ENCODE measurements at regions not wholly inside any gene's neighbourhood (a gene's known extent, or its start where the extent isn't known, plus 50 kb on each side); places are given as distances from the start of the nearest gene placed in this dataset.
"Not testable (repeated sequence)": the region's sequence is repeated elsewhere in the genome, so short reads cannot be mapped to it uniquely, and the experiment has no call there.

DNA sequence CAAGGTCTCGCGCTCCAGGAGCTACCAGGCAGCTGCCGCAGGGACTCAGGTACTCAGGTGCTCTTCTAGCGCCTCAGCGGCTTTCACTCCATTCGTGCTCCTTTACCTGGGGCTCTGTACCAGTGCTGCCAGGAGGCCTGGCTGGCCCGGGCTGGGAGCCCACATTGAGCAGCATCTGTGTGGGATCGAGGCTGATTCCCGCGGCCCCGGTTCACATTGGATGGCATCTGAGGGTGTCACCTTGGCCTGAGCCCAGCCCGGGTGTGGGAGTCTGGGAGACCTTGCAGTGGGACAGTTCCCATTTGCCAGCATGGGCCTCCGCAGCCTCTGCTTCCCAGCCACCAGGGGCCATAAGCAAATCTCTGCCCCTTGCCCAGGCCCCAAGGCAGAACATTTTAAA, 96.9 kb downstream of the NPIPB11 start:
- DNase-seq, result not testable (repeated sequence)

DNA sequence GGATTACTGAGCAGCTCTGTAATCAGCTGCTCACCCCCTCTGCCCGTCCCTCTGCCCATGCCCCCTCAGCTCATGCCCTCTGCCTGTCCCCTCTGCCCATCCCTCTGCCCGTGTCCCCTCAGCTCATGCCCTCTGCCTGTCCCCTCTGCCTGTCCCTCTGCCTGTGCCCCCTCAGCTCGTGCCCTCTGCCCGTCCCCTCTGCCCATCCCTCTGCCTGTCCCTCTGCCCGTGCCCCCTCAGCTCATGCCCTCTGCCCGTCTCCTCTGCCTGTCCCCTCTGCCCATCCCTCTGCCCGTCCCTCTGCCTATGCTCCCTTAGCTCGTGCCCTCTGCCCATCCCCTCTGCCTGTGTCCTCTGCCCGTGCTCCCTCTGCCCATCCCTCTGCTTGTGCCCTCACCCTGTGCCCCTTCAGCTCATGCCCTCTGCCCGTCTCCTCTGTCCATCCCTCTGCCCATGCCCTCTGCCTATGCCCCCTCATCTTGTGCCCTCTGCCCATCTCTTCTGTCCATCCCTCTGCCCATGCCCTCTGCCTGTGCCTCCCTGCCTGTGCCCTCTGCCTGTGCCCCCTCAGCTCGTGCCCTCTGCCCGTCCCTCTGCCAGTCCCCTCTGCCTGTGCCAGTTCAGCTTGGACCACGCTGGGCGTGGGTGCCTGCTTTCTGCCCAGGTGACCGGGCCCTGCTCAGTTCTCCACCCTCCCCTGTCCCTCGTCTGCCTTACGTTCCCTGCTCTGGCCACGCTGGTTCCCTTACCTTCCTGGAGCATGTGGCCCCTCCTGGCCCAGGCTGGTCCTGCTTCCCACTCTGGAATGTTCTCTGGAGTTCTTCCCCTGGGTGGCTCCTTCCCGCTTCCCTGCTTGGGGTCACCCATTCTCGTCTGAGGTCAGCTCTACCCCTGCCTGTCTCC, 97.6 kb downstream of the NPIPB11 start:
- no peak for DNase-seq

DNA sequence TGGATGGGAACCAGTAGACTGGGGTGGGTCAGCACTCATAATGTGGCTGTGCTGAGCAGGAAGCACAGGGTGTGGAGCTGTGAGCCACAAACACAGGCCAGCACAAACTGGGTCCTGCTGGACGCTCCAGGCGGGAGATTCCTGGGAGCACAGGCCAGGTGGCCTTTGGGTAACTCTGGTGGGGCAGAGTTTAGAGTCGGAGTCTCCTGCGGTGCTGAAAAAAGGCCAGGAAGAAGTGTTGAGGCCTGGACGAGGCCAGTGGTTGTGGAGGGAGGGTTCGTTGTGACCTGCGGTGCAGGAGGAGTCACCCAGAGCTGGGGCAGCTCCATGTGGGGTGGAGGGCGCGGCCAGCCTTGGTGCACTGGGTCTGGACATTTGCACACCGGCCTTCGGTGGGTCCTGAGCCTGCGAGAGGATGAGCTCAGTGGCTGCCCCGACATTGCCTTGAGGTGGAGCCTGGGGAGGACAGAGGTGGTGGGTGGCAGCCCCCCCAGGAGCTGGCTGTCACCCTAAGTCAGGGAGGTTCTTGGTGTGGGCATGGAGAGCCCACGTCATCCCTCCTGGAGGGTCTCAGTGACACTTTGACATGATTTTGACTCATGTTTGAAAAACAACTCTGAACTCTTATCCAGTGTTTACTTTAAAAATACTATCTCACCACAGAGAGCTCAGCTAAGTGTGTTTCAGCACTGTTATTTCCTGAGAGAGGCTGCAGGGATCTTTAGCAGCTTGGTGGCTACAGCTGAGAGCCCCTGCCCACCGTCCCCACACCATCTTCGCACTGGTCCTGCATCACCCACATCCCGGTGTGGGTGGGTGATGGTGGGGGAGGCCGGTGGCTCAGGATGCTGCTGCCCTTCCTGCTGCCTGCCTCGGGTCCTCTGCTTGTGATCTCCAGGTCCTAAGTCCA, 98.7 kb downstream of the NPIPB11 start:
- no peak for DNase-seq

DNA sequence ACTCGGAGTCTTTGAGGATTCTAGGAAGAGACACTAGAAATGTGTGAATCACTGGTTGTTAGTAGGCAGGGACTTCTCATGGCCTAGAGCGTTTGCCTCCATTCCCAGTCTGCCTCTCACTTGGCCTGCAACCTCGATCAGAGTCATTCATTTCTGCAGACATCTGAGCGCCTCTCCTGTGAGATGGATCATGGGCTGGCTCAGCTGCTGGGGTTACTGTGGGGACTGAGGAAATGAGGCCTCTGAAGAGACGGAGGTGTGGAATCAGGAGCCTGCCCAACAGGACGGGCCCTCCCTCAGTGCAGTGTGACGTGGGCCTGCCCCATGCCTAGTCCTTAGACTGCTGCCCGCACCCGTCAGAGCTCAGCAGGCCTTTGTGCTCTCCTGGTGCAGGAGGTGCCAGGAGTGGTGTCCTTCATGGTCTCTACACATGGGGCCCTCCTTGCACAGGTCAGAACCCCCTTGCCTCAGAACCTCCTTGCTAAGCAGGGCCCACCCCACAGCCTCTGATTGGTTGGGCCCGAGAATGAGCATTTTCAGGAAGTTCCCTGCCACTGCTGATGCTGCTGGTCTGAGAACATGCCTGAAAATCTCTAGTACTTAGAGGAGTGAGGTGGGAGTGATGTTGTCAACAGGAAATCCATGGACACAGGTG, 99.4 kb downstream of the NPIPB11 start:
- no peak for DNase-seq

DNA sequence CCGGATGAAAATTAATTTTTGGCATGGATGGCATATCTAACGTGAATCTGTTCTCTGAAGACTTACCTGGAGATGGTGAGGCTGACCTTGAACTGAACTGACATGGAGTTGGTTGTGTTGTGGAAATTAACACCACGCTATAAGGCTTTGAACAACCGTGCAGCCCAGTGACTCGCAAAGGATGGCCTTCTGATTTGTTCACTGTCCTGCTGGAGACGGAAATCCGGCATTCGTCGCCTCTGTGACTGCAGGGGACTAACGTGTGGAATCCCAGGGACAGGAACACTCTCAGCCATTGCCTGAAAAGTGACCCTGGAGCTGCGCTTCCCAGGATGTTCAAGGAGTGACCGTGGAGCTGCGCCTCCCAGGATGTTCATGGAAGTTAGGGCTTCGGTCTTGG, 100.3 kb downstream of the NPIPB11 start:
- no peak for DNase-seq

DNA sequence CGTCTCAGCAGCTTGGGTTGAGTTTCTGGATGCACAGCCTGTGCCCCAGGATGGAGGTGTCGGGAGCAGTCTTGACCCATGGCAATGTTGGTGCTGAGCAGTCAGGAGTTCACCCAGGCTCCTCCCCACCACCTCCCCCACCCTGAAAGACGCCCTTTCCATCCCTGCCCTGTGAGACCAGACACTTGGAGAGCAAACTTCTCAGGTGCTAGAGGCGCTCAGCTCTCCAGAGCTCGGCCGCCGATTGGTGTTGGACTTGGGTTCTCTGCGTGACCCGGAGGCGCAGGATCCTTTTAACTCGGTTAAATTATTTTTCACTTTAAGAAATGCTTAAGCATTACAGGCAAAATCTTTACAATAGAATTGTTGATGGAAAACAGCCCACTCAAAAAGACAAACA, 101.5 kb downstream of the NPIPB11 start:
- not testable (repeated sequence) for DNase-seq

DNA sequence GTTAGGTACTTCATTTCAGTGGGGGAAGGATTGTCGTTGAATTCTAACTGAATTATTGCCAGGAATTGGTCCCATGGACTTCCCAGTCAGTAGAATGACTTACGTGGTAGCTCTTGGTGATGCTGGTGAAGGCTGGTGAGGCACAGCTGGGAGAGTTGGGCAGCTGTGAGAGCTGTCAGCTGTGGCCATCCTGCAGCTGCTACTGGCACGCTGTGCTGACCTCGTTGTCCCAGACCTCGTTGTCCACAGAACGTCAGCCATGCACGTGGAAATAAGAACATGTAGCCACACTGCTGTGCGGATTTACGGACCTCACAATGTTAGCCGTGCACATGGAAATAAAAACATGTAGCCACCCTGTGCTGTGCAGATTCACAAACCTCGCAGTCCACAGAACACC, 102.3 kb downstream of the NPIPB11 start:
- DNase-seq, result no peak

DNA sequence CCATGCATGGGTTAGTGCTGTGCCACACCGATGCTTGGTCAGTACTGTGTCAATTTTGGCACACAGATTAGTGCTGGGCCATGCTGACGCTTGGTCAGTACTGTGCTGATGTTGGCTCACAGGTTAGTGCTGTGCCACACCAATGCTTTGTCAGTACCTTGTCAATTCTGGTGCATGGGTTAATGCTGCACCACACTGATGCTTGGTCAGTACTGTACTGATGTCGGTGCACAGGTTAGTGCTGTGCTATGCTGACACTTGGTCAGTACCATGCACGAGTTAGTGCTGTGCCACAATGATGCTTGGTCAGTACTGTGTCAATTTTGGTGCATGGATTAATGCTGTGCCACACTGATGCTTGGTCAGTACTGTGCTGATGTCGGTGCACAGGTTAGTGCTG, 103.0 kb downstream of the NPIPB11 start:
- no peak for DNase-seq

DNA sequence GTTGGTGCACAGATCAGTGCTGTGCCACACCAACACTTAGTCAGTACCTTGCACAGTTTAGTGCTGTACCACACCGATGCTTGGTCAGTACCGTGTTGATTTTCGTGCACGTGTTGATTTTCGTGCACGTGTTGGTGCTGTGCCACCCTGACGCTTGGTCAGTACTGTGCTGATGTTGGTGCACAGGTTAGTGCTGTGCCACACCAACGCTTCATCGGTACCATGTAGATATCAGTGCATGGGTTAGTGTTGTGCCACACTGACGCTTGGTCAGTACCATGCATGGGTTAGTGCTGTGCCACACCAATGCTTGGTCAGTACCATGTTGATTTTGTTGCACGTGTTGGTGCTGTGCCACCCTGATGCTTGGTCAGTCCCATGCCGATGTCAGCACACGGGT, 103.5 kb downstream of the NPIPB11 start:
- no peak for DNase-seq

DNA sequence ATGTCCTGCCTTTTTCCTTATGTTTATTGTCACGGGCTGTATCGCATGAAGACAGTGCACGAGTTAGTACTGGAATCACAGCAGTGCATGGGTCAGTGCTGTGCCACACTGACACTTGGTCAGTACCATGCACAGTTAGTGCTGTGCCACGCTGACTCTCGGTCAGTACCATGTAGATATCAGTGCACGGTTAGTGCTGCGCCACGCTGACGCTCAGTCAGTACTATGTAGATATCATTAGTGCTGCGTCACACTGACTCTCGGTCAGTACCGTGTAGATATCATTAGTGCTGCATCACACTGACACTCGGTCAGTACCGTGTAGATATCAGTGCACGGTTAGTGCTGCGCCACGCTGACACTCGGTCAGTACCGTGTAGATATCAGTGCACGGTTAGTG, 104.1 kb downstream of the NPIPB11 start:
- not testable (repeated sequence) for DNase-seq

DNA sequence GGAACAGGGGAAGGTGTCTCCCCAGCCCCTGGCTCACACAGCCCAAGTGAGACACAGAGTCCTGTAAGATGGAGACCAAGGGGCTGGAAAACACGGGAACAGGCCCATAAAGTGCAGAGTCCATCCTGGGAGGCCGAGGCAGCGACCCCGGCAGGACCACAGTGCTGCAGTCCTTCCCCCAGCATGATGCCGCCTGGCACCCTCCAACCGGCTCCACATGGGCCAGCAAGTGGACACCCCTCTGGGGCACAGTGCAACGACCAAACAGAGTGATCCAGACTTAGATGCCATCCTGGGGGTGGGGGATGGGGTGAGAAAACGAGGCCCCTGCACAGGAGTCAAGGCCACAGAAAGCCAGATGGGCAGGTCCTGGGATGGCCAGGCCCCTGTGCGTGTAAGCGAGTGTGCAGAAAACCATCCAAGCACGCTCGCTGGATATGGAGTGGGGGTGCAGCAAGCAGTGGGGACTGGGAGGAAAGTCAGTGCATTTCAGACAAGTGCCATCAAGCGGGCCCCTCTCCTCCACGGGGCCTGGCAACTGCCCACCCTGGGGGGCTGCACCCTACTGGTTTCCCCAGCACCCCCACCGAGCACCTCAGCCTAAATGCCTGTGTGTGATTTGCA, 104.7 kb downstream of the NPIPB11 start:
- DNase-seq, result not testable (repeated sequence)

DNA sequence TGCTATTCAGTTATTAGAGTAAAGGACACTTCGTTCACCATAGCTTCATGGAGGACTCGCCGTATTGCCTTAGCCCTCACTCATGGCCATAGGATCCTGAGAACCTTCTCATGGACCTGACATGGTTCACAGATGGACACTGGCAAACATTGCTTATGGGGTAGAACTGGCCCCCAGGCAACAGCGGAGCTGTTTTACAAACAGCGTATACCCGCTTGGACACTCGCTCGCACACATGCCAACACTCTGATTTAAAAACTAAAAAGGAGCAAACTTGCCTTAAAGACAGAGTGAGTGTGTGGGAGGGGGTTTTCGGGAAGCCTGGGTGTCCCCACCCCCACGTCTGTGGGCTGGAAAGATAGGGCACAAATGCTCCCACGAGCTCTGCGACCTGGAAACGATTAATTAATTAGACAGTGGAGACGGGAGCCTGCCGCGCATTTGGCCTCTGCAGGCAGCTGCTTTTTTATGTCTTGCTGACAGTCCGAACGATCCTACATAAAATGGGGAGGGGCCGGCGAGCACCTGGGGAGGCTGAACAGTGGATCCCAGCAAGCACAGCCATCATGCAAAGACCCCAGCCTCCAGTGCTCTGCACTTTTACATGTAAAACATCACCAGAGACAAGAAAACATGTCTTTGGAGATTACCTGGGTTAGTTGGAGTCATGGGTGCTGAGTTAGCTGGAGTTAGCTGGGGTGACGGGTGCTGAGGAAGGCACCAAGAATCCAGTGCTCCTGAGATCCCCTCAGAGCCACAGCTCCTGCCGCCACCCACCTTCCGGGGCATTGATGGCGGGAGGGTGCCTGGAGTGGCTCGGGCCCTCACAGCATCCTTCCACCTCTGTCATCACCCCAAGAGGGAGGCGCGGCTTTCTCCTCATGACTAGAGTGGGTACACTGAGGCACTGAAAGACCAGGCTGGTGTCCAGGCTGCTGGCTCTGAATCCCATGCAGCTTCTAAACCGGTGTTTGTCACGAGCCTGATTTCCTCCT, 105.7 kb downstream of the NPIPB11 start:
- DNase-seq, result not testable (repeated sequence)

DNA sequence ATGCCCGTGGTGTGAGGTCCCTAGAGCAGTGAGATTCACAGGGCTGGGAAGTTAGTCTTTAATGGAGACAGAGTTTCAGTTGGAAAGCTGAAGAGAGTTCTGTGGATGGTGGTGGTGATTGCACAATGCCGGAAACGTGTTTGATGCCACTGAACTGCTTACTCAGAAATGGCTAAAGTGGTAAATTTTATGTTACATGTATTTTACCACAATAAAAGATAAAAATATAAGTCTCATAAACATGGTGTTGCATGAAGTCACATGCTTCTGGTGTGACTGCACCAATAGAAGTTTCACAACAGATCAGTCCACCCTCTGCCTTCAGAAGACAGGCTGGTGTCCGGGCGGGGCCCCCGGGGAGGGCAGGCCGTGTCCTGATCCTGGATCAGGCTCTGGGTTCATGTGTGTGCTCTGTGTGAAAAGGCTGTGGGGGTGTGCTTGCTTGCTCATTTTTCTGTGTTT, 106.5 kb downstream of the NPIPB11 start:
- not testable (repeated sequence) for DNase-seq

DNA sequence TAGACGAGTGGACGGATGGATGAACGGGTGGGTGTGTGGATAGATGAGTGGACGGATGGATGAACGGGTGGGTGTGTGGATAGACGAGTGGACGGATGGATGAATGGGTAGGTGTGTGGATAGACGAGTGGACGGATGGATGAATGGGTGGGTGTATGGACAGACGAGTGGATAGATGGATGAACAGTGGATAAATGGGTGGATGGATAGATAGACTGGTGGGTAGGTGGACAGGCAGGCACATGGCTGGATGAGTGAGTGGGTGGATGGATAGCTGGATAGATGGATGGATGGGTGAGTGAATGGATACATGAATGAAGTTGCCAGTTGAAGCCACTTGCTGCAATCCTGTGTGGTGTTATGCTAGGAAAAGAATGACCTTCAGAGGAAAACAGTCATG, 107.5 kb downstream of the NPIPB11 start:
- not testable (repeated sequence) for DNase-seq

DNA sequence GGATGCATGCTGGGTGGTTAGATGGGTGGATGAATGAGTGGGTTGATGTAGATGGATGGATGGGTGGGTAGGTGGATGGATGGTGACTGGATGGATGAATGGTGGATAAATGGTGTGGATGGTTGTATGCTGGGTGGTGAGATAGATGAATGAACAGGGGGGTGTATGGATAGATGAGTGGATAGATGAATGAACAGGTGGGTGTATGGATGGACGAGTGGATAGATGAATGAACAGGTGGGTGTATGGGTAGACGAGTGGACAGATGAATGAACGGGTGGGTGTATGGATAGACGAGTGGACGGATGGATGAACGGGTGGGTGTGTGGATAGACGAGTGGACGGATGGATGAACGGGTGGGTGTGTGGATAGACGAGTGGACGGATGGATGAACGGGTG, 108.2 kb downstream of the NPIPB11 start:
- DNase-seq, result not testable (repeated sequence)

DNA sequence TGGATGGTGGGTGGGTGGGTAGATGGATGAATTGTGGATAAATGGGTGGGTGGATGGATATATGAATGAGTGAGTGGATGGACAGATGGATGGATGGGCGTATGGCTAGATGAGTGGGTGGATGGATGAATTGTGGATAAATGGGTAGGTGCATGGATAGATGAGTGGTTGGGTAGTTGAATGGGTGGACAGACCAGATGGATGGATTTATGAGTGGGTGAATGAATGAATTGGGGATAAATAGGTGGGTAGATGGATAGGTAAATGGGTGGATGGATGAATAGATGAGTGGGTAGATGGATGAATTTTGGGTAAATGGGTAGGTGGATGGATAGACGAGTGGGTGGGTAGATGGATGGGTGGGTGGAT, 108.7 kb downstream of the NPIPB11 start:
- not testable (repeated sequence) for DNase-seq

DNA sequence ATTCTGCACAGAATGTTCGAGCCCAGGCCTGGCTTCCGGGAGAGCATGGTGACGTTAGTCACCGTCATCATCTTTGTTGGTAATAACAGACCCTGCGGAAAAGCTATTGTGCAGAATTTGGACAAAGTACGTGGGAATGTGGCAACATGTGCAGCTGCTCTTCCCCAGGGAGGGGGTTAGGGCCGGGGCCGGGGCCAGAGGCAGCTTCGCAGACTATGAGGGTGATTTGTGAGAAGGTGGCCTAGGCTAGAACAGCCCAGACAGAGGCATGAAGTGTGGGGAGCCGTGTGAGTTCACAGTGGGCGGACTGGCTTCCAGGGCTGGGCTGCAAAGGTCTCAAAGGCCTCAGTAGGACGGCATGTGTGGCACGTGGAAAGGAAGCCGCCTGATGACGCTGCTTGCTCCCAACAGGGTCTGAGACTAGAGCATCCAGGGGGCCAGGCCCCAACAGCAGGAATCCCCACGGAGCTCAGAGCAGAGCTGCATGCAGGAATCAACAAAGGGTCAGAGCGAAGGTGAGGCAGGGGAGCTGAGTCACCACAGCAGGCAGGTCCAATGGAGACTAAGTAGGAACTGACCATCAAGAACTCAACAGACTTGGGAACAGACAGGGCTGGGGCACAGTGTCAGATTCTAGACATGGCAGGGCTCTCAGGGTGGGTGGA, 109.2 kb downstream of the NPIPB11 start:
- DNase-seq, result not testable (repeated sequence)

DNA sequence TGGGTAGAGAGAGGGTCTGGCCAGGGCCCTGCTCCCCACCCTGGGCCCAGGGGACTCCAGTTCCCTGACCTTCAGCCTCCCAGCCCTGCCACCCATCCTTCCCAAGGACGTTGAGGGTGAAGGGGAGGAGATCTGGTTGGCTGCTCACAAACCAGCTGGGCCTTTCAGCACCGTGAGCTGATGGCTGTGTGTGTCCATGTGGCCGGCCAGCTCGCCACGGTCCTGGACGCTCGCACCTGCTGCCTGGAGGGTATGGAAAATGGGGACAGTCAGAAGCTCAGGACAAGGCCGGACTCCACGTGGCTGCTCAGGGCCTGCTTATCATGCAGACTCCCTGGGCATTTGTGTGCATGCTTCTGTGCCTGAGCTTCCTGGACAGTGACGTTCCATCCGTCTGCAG, 110.3 kb downstream of the NPIPB11 start:
- DNase-seq, result not testable (repeated sequence)

DNA sequence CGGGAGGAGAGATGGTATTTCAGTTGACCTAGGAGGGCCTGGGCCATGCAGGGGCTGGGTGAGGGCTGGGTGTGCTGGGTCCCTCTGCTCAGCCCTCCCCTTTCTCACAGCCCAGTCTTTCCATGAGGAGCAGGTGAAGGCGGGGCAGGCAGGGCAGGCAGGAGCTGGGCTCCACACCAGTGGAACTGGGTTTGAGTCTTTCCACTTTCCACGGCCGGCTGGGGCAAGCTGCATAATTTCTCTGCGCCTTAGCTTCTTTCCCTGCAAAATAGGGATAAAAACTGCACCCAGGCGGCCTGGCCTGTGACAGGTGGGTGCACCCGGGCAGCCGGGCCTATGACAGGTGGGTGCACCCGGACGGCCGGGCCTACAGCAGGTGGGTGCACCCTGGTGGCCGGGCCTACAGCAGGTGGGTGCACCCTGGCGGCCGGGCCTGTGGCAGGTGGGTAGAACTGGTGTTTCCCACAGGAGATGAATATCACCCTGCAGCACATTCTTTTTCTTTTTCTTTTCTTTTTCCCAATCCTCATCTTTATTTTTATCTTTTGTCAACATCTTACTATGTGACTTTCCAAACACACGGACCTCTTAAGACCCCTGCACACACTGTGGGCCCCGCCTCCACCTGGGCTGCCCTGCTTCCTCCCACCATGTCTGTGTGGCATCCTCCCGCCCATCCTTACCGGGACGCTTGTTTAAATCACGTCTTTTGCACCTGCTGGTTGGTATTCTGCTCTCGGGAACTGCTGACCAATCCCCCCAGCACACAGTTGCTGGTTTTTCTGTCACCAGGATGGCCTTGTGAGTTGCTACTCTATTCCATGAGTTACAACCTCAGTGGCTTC, 111.3 kb downstream of the NPIPB11 start:
- not testable (repeated sequence) for DNase-seq
